ENCODE measurements at regions not wholly inside any gene's neighbourhood (a gene's known extent, or its start where the extent isn't known, plus 50 kb on each side); places are given as distances from the start of the nearest gene placed in this dataset.

DNA sequence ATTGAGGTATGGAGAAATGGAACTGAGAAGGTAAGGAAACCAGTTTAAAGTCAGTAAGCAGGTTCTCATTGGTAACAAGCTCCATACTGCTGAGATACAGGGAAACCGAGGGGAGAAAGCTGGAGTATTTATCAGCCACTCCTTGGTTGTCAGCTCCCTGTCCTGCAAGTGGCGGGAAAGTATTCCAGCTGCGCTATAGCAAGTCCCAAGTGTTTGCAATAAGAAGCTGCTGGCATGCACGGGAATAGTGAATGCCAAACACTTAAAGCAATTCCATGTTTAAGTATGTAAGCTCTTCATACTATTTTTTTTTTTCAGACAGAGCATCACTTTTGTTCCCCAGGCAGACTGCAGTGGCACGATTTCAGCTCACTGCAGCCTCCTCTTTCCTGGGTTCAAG lies 1601.1 kb downstream of the SUCLG1 start:
- DNase-seq (ENCODE audit: low read depth in 1 of 2, low spot score in 1 of 2) = no peak
- CTCF ChIA-PET = no interaction called here
- no peaks in the 10 kb centered on the region for H3K4me1 ChIP-seq
- ATAC-seq = no peak
- H3K4me2 ChIP-seq = no peak overlapping the region
- no peak overlapping the region for H3K4me3 ChIP-seq
- no peaks in the 10 kb centered on the region for H3K9me3 ChIP-seq
- no peak overlapping the region for H3K27ac ChIP-seq
- no peak for FAIRE-seq
- POLR2A ChIA-PET = no interaction called here
- TF ChIP-seq MAZ (IDR thresholded peaks at IDR 0.05; ENCODE audit: borderline replicate concordance, low read depth, low read length) = no peak
- TF ChIP-seq POLR2AphosphoS2 (conservative IDR thresholded peaks at IDR 0.05; ENCODE audit: low read length) = no peak
- no peak for TF ChIP-seq KDM5A (IDR thresholded peaks at IDR 0.05)
- no peak for TF ChIP-seq FOXS1 (CRISPR knock-in tag; IDR thresholded peaks at IDR 0.05)
- no peak for TF ChIP-seq FOSL2 (IDR thresholded peaks at IDR 0.05)
- TF ChIP-seq FOSL2 (CRISPR knock-in tag; IDR thresholded peaks at IDR 0.05) = no peak
- no peak for TF ChIP-seq ESRRA (IDR thresholded peaks at IDR 0.05; ENCODE audit: borderline replicate concordance, low read length)
- TF ChIP-seq RCOR1 (IDR thresholded peaks at IDR 0.05; ENCODE audit: low read depth, low read length) = no peak
- TF ChIP-seq MAFK (IDR thresholded peaks at IDR 0.05; ENCODE audit: partially characterized antibody) = no peak
- no peak for TF ChIP-seq TFCP2L1 (CRISPR knock-in tag; IDR thresholded peaks at IDR 0.05)
- no peak for TF ChIP-seq HOXB13 (CRISPR knock-in tag; IDR thresholded peaks at IDR 0.05; ENCODE audit: low read depth)
- TF ChIP-seq, protein P1, sequence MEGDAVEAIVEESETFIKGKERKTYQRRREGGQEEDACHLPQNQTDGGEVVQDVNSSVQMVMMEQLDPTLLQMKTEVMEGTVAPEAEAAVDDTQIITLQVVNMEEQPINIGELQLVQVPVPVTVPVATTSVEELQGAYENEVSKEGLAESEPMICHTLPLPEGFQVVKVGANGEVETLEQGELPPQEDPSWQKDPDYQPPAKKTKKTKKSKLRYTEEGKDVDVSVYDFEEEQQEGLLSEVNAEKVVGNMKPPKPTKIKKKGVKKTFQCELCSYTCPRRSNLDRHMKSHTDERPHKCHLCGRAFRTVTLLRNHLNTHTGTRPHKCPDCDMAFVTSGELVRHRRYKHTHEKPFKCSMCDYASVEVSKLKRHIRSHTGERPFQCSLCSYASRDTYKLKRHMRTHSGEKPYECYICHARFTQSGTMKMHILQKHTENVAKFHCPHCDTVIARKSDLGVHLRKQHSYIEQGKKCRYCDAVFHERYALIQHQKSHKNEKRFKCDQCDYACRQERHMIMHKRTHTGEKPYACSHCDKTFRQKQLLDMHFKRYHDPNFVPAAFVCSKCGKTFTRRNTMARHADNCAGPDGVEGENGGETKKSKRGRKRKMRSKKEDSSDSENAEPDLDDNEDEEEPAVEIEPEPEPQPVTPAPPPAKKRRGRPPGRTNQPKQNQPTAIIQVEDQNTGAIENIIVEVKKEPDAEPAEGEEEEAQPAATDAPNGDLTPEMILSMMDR (IDR thresholded peaks at IDR 0.05) = no peak
- no peak for TF ChIP-seq RAD21 (conservative IDR thresholded peaks at IDR 0.05 in 1 of 2, IDR thresholded peaks at IDR 0.05 in 1 of 2)
- TF ChIP-seq FOSB (CRISPR knock-in tag; IDR thresholded peaks at IDR 0.05) = no peak
- no peak for TF ChIP-seq GATA3 (IDR thresholded peaks at IDR 0.05; ENCODE audit: borderline replicate concordance)
- TF ChIP-seq EHMT2 (IDR thresholded peaks at IDR 0.05; ENCODE audit: low read depth) = no peak
- TF ChIP-seq CBX2 (IDR thresholded peaks at IDR 0.05; ENCODE audit: borderline replicate concordance, low read depth) = no peak
- TF ChIP-seq CBX8 (IDR thresholded peaks at IDR 0.05) = no peak
- WGBS (ENCODE audit: missing lambda C conversion rate) = 24% methylated on average over 5 of the region's 5 CpGs

GRCh38 chr2:82853299-82853698 lies 1605.8 kb downstream of the SUCLG1 start:
- Histone ChIP-seq H3K4me3 (no peak overlapping the region), H3K4me2 (no peak overlapping the region), H3K27ac (no peak overlapping the region), H3K4me1 (no peaks in the 10 kb centered on the region), H3K9me3 (no peaks in the 10 kb centered on the region)
- DNase-seq (ENCODE audit: low read depth in 1 of 2, low spot score in 1 of 2) (no peak), ATAC-seq (no peak), FAIRE-seq (no peak)
- CTCF ChIA-PET = no interaction called here
- no peak for TF ChIP-seq FOSB (CRISPR knock-in tag; IDR thresholded peaks at IDR 0.05)
- WGBS (ENCODE audit: missing lambda C conversion rate) = 45% methylated on average over 6 of the region's 6 CpGs
- POLR2A ChIA-PET = no interaction called here

DNA sequence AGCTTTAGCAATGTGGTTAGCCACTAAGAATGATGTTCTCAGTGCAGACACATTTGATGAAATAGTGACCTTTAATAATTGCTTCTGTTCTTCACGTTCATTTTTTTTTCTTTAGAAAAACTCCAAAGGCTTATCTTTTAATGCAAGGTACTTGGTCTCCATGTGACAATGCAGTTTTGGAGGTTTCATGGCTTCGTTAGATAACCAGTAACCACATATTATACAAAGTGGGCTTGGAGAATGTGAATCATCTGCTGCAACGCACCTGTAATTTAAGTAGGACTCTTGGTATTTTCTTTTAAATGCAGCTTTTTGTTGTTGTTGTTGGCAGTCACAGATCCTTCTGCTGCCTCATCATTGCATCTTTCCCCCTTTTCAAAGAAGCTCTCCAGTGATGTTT lies 1606.3 kb downstream of the SUCLG1 start:
- ATAC-seq (no peak), FAIRE-seq (no peak), DNase-seq (ENCODE audit: low read depth in 1 of 2, low spot score in 1 of 2) (no peak)
- Histone ChIP-seq H3K4me1 (no peaks in the 10 kb centered on the region), H3K9me3 (no peaks in the 10 kb centered on the region), H3K27ac (no peak overlapping the region), H3K4me2 (no peak overlapping the region), H3K4me3 (no peak overlapping the region)
- TF ChIP-seq, protein P2, sequence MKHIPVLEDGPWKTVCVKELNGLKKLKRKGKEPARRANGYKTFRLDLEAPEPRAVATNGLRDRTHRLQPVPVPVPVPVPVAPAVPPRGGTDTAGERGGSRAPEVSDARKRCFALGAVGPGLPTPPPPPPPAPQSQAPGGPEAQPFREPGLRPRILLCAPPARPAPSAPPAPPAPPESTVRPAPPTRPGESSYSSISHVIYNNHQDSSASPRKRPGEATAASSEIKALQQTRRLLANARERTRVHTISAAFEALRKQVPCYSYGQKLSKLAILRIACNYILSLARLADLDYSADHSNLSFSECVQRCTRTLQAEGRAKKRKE (CRISPR knock-in tag; IDR thresholded peaks at IDR 0.05; ENCODE audit: low read depth) = no peak
- TF ChIP-seq NPAS2 (CRISPR knock-in tag; IDR thresholded peaks at IDR 0.05; ENCODE audit: borderline replicate concordance) (no peak), ELK1 (IDR thresholded peaks at IDR 0.05; ENCODE audit: low read depth, low read length) (no peak), RFX5 (IDR thresholded peaks at IDR 0.05) (no peak), SREBF2 (IDR thresholded peaks at IDR 0.05) (no peak), HEYL (CRISPR knock-in tag; IDR thresholded peaks at IDR 0.05) (no peak), HDAC2 (IDR thresholded peaks at IDR 0.05) (no peak)
- CTCF ChIA-PET = interaction anchor here (0.7 kb wide), 1 partner anchor 575 kb away, joined by 3 read pairs; no protein-coding TSS in a partner anchor
- 10% methylated on average over 3 of the region's 3 CpGs for WGBS (ENCODE audit: missing lambda C conversion rate)
- POLR2A ChIA-PET = no interaction called here
